IMR-90 (cell line): ENCODE measurements at regions not wholly inside any gene's neighbourhood (a gene's known extent, or its start where the extent isn't known, plus 50 kb on each side); places are given as distances from the start of the nearest gene placed in this dataset.

Source experiments
- ATAC-seq: fragments of 200-7000 bp; cut with Tn5 transposase; 2 replicates; pipeline ENCODE4 v1.9.1; 2020; ENCODE audit warnings: low read depth, mild to moderate bottlenecking, moderate library complexity
- BruUV-seq: library from RNA; stranded (reverse); fragments of 400-500 nt; replicated peaks from 2 replicates; lab custom pipeline; 2021; lab: Mats Ljungman, UMichigan
- CTCF ChIA-PET: fragments of 300-600 bp; formaldehyde crosslinking; extraction: SDS; loops from one replicate; lab custom pipeline; 2021; ENCODE audit warnings: antibody characterized with exemption; lab: Yijun Ruan, JAX
- POLR2A ChIA-PET: fragments of 300-600 bp; sonication (Branson Sonifier 250); formaldehyde crosslinking; loops from one replicate; lab custom pipeline; 2022; ENCODE audit warnings: antibody characterized with exemption; ENCODE audit not compliant: unreplicated experiment; lab: Charles Lee
- DNase-seq: peaks from one replicate; pipeline ENCODE4 v3.0.0; 2013
- H2AFZ ChIP-seq: replicated peaks from 2 replicates; pipeline ENCODE3; 2013; ENCODE audit warnings: low read length, mild to moderate bottlenecking; ENCODE audit not compliant: poor library complexity
- H2AK5ac ChIP-seq: 2 replicates; pipeline ENCODE4 v1.6.1; 2013; ENCODE audit warnings: low read depth, low read length, inconsistent platforms
- H2AK9ac ChIP-seq: replicated peaks from 2 replicates; pipeline ENCODE3; 2013; ENCODE audit warnings: mild to moderate bottlenecking, low read depth, low read length, moderate library complexity; ENCODE audit not compliant: poor library complexity
- H2BK120ac ChIP-seq: 2 replicates; pipeline ENCODE4 v1.6.1; 2013; ENCODE audit warnings: low read depth, low read length, inconsistent platforms
- H2BK15ac ChIP-seq: 3 replicates; pipeline ENCODE4 v1.6.1; 2013; ENCODE audit warnings: low read depth, low read length, inconsistent platforms
- H2BK20ac ChIP-seq: 2 replicates; pipeline ENCODE4 v1.6.1; 2013; ENCODE audit warnings: low read depth, mild to moderate bottlenecking, inconsistent platforms, low read length, moderate library complexity
- H2BK5ac ChIP-seq: 2 replicates; pipeline ENCODE4 v1.6.1; 2013; ENCODE audit warnings: mild to moderate bottlenecking, low read depth, low read length, inconsistent platforms; ENCODE audit not compliant: poor library complexity, severe bottlenecking
- H3K14ac ChIP-seq: replicated peaks from 2 replicates; pipeline ENCODE4 v1.6.1; 2013; ENCODE audit warnings: low read depth, low read length, inconsistent platforms
- H3K18ac ChIP-seq: 2 replicates; pipeline ENCODE4 v1.6.1; 2013; ENCODE audit warnings: low read depth, low read length, control low read depth
- H3K23ac ChIP-seq: 2 replicates; pipeline ENCODE4 v1.6.1; 2013; ENCODE audit warnings: low read depth, low read length, inconsistent platforms
- H3K27ac ChIP-seq: 2 replicates; pipeline ENCODE4 v1.5.1; 2013; ENCODE audit warnings: mild to moderate bottlenecking, control low read depth, low read length; ENCODE audit not compliant: insufficient read depth
- H3K27me3 ChIP-seq: 2 replicates; pipeline ENCODE4 v1.6.1; 2013; ENCODE audit warnings: low read length; ENCODE audit not compliant: control insufficient read depth, insufficient read depth
- H3K36me3 ChIP-seq: 2 replicates; pipeline ENCODE4 v1.6.1; 2013; ENCODE audit warnings: low read length, mixed read lengths; ENCODE audit not compliant: control insufficient read depth, insufficient read depth
- H3K4ac ChIP-seq: 2 replicates; pipeline ENCODE4 v1.6.1; 2013; ENCODE audit warnings: low read depth, low read length, inconsistent platforms
- H3K4me1 ChIP-seq: 2 replicates; pipeline ENCODE4 v1.6.1; 2013; ENCODE audit warnings: low read length, mixed read lengths; ENCODE audit not compliant: control insufficient read depth, insufficient read depth
- H3K4me2 ChIP-seq: 2 replicates; pipeline ENCODE4 v1.6.1; 2013; ENCODE audit warnings: low read depth, mild to moderate bottlenecking, control low read depth, low read length, moderate library complexity
- H3K4me3 ChIP-seq: 2 replicates; pipeline ENCODE4 v1.5.1; 2013; ENCODE audit warnings: low read depth, mild to moderate bottlenecking, control low read depth, low read length, moderate library complexity; ENCODE audit not compliant: insufficient read depth
- H3K56ac ChIP-seq: 2 replicates; pipeline ENCODE4 v1.6.1; 2013; ENCODE audit warnings: low read length, inconsistent platforms; ENCODE audit not compliant: insufficient read depth; ENCODE audit errors: extremely low read depth
- H3K79me1 ChIP-seq, 2 experiments: 2 replicates each; pipeline ENCODE4 v1.6.1; 2013; ENCODE audit warnings: low read length in 2 of 2, inconsistent platforms in 1 of 2, low read depth in 1 of 2
- H3K9ac ChIP-seq: 2 replicates; pipeline ENCODE4 v1.6.1; 2013; ENCODE audit warnings: low read depth, low read length, control low read depth
- H3K9me1 ChIP-seq: 2 replicates; pipeline ENCODE4 v1.6.1; 2013; ENCODE audit warnings: low read length, inconsistent platforms; ENCODE audit not compliant: insufficient read depth
- H3K9me3 ChIP-seq: 2 replicates; pipeline ENCODE4 v1.6.1; 2013; ENCODE audit warnings: low read length; ENCODE audit not compliant: control insufficient read depth, insufficient read depth
- H4K20me1 ChIP-seq: 2 replicates; pipeline ENCODE4 v1.6.1; 2013; ENCODE audit warnings: low read length, inconsistent platforms; ENCODE audit not compliant: insufficient read depth
- H4K5ac ChIP-seq: 2 replicates; pipeline ENCODE4 v1.6.1; 2013; ENCODE audit warnings: mild to moderate bottlenecking, low read depth, low read length, control low read depth
- H4K8ac ChIP-seq, 2 experiments: 2 replicates each; pipeline ENCODE4 v1.6.1; 2013; ENCODE audit warnings: low read depth in 2 of 2, low read length in 2 of 2, control low read depth in 1 of 2, inconsistent platforms in 1 of 2
- H4K91ac ChIP-seq: 2 replicates; pipeline ENCODE4 v1.6.1; 2013; ENCODE audit warnings: low read depth, low read length, inconsistent platforms; ENCODE audit not compliant: insufficient read depth
- CEBPB ChIP-seq: IDR thresholded peaks from 2 replicates; pipeline ENCODE4 v1.6.1; 2012; ENCODE audit warnings: low read depth, low read length, improper control_type of control experiment
- CTCF ChIP-seq: conservative IDR thresholded peaks from 2 replicates; pipeline ENCODE4 v1.5.1; 2012; ENCODE audit warnings: mild to moderate bottlenecking, low read depth, low read length, improper control_type of control experiment
- ELK1 ChIP-seq: fragments of 150-350 bp; IDR thresholded peaks from 2 replicates; pipeline ENCODE4 v1.6.1; 2016; ENCODE audit warnings: low read depth, mild to moderate bottlenecking, low read length, moderate library complexity, borderline replicate concordance
- FOS ChIP-seq: fragments of 150-350 bp; IDR thresholded peaks from 2 replicates; pipeline ENCODE4 v1.6.1; 2016; ENCODE audit warnings: low read depth, low read length
- NFE2L2 ChIP-seq: fragments of 150-350 bp; IDR thresholded peaks from 2 replicates; pipeline ENCODE4 v1.6.1; 2016; ENCODE audit warnings: low read depth, mild to moderate bottlenecking, low read length
- WGBS, 2 experiments: methylation state at CpG; one replicate each; pipeline versions ENCODE4 v1.1.5 to v1.1.7; 2013; ENCODE audit warnings: missing lambda C conversion rate in 2 of 2; ENCODE audit not compliant: insufficient read length in 1 of 2; ENCODE audit errors: extremely low coverage in 2 of 2; 5-methylcytosine and 5-hydroxymethylcytosine counted together
- dilution Hi-C: fragments of 300-500 bp; cut with HindIII; formaldehyde crosslinking; loops from one replicate; pipeline ENCODE4 v1.14.3; 2018; ENCODE audit warnings: low sequenced_read_pairs; ENCODE audit not compliant: unreplicated experiment
- in situ Hi-C: fragments of 300-500 bp; cut with MboI; formaldehyde crosslinking; loops from 3 replicates; pipeline ENCODE4 v1.14.3; 2019; ENCODE audit warnings: low sequenced_read_pairs, inconsistent platforms, mixed read lengths
- intact Hi-C: fragments of 100-400 bp; cut with micrococcal nuclease; formaldehyde crosslinking; loops from 2 replicates; pipeline ENCODE4 v1.10.0; 2022

GRCh38 chr17:51435641-51436091, 175.3 kb downstream of the UTP18 start:
- intact Hi-C loops = no loop called here
- Histone ChIP-seq H2BK5ac (no peak overlapping the region), H2BK20ac (no peak overlapping the region), H4K5ac (no peak overlapping the region), H3K36me3 (no peaks in the 10 kb centered on the region), H2AFZ (no peak overlapping the region), H3K79me1 (no peaks in the 10 kb centered on the region), H3K23ac (no peak overlapping the region), H4K8ac (no peak overlapping the region), H3K27ac (no peak overlapping the region), H3K9me1 (no peaks in the 10 kb centered on the region), H3K56ac (no peak overlapping the region), H2BK15ac (no peak overlapping the region), H2AK9ac (no peak overlapping the region), H3K4ac (no peak overlapping the region), H3K4me2 (no peak overlapping the region), H2AK5ac (no peak overlapping the region), H3K9me3 (no peaks in the 10 kb centered on the region), H3K9ac (no peak overlapping the region), H2BK120ac (no peak overlapping the region), H4K20me1 (no peaks in the 10 kb centered on the region), H3K4me1 (no peaks in the 10 kb centered on the region), H3K14ac (no peak overlapping the region), H3K27me3 (no peaks in the 10 kb centered on the region), H3K18ac (no peak overlapping the region), H3K4me3 (no peak overlapping the region), H4K91ac (no peak overlapping the region)
- peak; percentile 4 for DNase-seq
- no CpG with 5 or more reads among the region's 5 CpGs for WGBS, 2 experiments
- ATAC-seq = no peak
- in situ Hi-C loops = no loop called here
- ChIA-PET CTCF (interaction anchor here (0.6 to 1.2 kb wide), 2 partner anchors 20 to 142 kb away, joined by 3 read pairs; no protein-coding TSS in a partner anchor), POLR2A (no interaction called here)
- no peak for TF ChIP-seq NFE2L2
- TF ChIP-seq CEBPB = no peak
- TF ChIP-seq ELK1 = no peak
- no peak for TF ChIP-seq FOS
- TF ChIP-seq CTCF = 0 out of 2 replicates have a peak, but pooled peaks have one; percentile 14
- dilution Hi-C loops = no loop called here
- BruUV-seq = no TSS peak
